ENCODE measurements at regions not wholly inside any gene's neighbourhood (a gene's known extent, or its start where the extent isn't known, plus 50 kb on each side); places are given as distances from the start of the nearest gene placed in this dataset.

GRCh38 chr12:115670869-115671268, 606.6 kb downstream of the MED13L start:
- no peak overlapping the region for H3K27ac Mint-ChIP-seq (ENCODE audit: unreplicated experiment)
- no peak for DNase-seq (ENCODE audit: extremely low spot score, unreplicated experiment)
- TF ChIP-seq CTCF (IDR thresholded peaks at IDR 0.05), result no peak
- H3K27me3 Mint-ChIP-seq (ENCODE audit: unreplicated experiment), result no peaks in the 10 kb centered on the region
- H3K36me3 Mint-ChIP-seq (ENCODE audit: unreplicated experiment), result no peaks in the 10 kb centered on the region
- H3K4me3 Mint-ChIP-seq (ENCODE audit: unreplicated experiment), result no peak overlapping the region
- no peaks in the 10 kb centered on the region for H3K4me1 Mint-ChIP-seq (ENCODE audit: unreplicated experiment)
- H3K9me3 Mint-ChIP-seq (ENCODE audit: unreplicated experiment), result peaks cover 15% of the 10 kb centered on the region

- Mint-ChIP-seq H3K9me3 (ENCODE audit: unreplicated experiment) (peaks cover 14% of the 10 kb centered on the region), H3K36me3 (ENCODE audit: unreplicated experiment) (no peaks in the 10 kb centered on the region), H3K4me3 (ENCODE audit: unreplicated experiment) (no peak overlapping the region), H3K4me1 (ENCODE audit: unreplicated experiment) (no peaks in the 10 kb centered on the region), H3K27me3 (ENCODE audit: unreplicated experiment) (no peaks in the 10 kb centered on the region), H3K27ac (ENCODE audit: unreplicated experiment) (no peak overlapping the region)
- DNase-seq (ENCODE audit: extremely low spot score, unreplicated experiment), result no peak
- no peak for TF ChIP-seq CTCF (IDR thresholded peaks at IDR 0.05)
Measured at GRCh38 chr12:115667116-115667515, 610.4 kb downstream of the MED13L start.

- Mint-ChIP-seq H3K9me3 (ENCODE audit: unreplicated experiment) (peaks cover 10% of the 10 kb centered on the region), H3K27ac (ENCODE audit: unreplicated experiment) (no peak overlapping the region), H3K4me3 (ENCODE audit: unreplicated experiment) (no peak overlapping the region), H3K4me1 (ENCODE audit: unreplicated experiment) (no peaks in the 10 kb centered on the region), H3K36me3 (ENCODE audit: unreplicated experiment) (no peaks in the 10 kb centered on the region), H3K27me3 (ENCODE audit: unreplicated experiment) (no peaks in the 10 kb centered on the region)
- no peak for DNase-seq (ENCODE audit: extremely low spot score, unreplicated experiment)
- no peak for TF ChIP-seq CTCF (IDR thresholded peaks at IDR 0.05)
Measured at GRCh38 chr12:115666168-115666567, 611.3 kb downstream of the MED13L start.

- no peak for DNase-seq (ENCODE audit: extremely low spot score, unreplicated experiment)
- Mint-ChIP-seq H3K9me3 (ENCODE audit: unreplicated experiment) (peaks cover 23% of the 10 kb centered on the region), H3K27ac (ENCODE audit: unreplicated experiment) (no peak overlapping the region), H3K27me3 (ENCODE audit: unreplicated experiment) (no peaks in the 10 kb centered on the region), H3K4me1 (ENCODE audit: unreplicated experiment) (no peaks in the 10 kb centered on the region), H3K36me3 (ENCODE audit: unreplicated experiment) (no peaks in the 10 kb centered on the region), H3K4me3 (ENCODE audit: unreplicated experiment) (no peak overlapping the region)
- TF ChIP-seq CTCF (IDR thresholded peaks at IDR 0.05), result no peak
Measured at GRCh38 chr12:115661112-115661511, 616.4 kb downstream of the MED13L start.

GRCh38 chr12:115660211-115660805, 617.2 kb downstream of the MED13L start:
- no peak for TF ChIP-seq CTCF (IDR thresholded peaks at IDR 0.05)
- Mint-ChIP-seq H3K36me3 (ENCODE audit: unreplicated experiment) (no peaks in the 10 kb centered on the region), H3K27me3 (ENCODE audit: unreplicated experiment) (no peaks in the 10 kb centered on the region), H3K27ac (ENCODE audit: unreplicated experiment) (no peak overlapping the region), H3K9me3 (ENCODE audit: unreplicated experiment) (peaks cover 23% of the 10 kb centered on the region), H3K4me3 (ENCODE audit: unreplicated experiment) (no peak overlapping the region), H3K4me1 (ENCODE audit: unreplicated experiment) (no peaks in the 10 kb centered on the region)
- no peak for DNase-seq (ENCODE audit: extremely low spot score, unreplicated experiment)
